Hypothalamus (tissue), 51 donors: ENCODE measurements at regions not wholly inside any gene's neighbourhood (a gene's known extent, or its start where the extent isn't known, plus 50 kb on each side); places are given as distances from the start of the nearest gene placed in this dataset.

Source experiments
- DNase-seq, 51 donors: peaks; one replicate each; lab custom pipeline; 2025; lab: John Stamatoyannopoulos, UW

DNA sequence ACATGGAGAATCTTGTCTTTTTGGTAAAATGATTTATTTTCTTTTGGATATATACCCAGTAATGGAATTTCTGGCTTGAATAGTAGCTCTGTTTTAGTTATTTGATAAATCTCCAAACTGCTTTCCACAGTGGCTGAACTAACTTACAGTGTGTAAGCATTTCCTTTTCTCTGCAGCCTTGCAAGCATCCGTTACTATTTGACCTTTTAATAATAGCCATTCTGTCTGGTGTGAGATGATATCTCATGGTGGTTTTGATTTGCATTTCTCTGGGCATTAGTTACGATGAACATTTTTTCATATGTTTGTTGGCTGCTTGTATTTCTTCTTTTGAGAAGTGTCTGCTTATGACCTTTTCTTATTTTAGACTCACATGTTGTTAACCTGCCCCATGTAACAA is 190.2 kb downstream of the GALR1 start:
- DNase-seq = no peak

DNA sequence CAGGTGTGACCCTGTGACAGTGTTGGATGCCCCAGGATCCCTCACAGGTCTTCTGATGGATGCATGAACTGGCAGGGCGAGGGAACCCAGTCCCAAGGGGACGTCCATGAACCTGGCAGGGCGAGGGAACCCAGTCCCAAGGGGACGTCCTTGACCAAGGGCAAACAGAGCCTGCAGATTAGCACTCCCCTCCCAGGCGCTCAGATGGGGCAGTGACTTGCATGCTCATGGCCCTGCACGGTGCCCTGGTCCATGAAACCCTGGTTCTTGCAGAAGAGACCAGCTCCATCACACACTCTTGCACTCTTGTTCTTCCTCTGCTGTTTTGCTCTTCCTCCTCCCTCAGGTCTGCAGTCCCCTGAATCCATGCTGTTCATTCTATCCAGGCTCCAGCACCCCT is 192.7 kb downstream of the GALR1 start:
- no peak for DNase-seq

DNA sequence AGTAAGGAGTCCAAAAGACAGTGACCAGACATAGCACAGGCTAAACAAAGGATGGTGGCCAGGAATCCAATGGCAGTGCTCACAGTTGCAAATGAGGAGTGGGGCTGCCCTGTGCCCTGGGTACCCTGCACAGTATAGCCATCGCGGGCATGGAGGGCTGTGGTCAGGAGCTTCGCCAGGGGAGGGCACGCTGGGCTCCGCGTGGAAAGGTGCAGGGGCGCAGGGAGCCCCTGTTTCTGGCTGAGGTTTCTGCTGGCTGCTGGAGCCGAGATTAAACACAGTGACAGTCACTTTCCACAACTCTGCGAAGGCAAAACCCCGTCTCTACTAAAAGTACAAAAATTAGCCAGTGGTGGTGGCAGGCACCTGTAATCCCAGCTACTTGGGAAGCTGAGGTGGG is 194.7 kb downstream of the GALR1 start:
- no peak for DNase-seq

DNA sequence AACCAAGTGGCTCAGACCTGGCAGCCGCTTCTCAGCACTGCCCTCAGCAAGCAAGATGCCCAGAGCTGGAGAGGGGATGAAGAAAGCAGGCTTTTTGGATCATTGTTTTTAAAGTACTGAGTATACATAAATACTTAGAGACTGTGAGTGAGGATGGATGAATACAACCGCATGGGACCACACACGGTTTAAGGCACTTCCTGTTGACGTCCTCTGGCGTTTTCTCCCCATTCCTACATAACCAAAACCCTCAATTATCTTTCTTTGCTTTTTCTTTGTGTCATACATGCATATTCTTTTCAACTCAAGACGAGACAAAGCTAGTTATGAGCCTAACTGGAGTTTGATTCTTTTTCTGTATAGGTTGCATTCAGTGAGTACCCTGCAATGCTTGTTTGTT is 198.4 kb downstream of the GALR1 start:
- no peak for DNase-seq

DNA sequence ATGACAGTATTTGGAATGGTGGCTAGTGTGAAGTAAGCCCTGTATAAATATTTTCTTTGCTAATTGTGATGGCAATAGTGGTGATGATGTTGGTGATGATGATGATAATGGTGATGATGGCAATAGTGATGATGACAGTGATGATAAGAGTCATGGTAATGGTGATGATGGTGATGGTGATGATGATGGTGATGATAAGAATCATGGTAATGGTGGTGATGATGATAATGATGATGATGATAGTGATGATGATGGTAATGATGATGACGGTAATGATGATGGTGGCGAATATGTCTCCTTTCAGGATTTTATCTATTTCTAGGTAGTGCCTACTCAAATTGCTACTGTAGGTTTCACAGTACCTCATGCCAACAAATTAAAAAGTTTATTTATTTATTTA is 205.4 kb downstream of the GALR1 start:
- DNase-seq = no peak

DNA sequence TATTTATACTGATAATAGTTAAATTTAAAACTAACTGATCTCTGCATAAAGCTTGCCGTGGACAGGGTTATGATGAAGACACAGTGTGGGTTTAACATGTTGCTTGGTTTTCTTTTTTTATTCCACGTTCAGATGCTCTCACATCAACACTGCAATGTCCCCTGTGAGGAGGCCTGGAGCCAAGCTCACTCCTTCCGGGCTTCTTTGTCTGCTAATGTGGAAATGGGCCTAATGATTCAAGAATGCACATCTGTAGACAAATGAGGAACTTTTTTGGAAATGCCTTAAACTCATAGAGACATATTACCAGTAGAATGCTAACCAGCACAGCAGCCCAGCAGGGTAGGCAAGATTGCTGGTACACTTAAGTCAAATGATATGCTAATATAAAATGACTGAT is 208.0 kb downstream of the GALR1 start:
- no peak for DNase-seq

DNA sequence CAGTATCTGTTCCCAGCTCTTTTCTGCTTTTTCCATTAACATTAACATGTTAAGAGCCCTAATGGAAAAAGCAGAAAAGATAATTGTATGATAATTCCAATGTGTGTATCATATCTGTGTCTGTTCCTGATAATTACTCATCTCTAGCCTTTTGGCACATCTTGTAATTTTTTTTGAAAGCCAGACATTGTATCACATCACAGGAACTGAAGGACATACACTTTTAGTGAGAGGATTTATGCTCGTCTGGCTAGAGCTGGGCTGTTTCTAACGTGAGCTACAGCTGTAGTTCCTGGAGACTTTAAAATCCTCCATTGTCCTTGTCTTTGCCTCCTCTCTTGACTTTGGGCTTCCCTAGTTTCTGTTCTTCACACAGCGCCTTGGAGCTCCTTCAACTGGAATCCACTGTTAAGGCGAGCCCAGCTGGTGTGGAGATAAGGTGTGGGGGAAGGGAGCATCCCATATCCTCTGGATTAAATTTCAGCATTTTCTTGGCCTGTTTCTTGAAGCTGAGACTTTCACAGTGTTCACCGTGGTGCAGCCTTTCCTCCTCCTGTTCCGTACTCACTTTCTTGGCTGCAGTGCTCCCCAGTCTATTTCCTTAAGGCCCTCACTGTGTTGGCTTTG is 211.5 kb downstream of the GALR1 start:
- DNase-seq = no peak

DNA sequence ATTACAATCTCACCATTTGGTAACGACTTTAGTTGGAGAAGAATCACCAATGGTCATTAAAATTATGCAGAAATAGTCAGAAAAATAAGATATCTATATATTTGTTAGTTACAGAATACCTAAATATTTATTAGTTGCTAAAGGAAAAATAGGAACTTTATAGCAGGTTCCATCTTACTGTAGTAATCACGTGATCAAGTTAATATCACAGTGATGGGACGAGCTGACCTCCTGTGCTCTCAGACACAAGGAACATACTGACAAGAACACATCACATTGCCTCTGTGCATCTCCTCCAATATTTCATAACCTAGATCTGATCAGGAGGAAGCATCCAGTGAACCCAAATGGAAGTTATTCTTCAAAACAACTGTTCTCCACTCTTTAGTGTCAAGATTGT is 215.3 kb downstream of the GALR1 start:
- DNase-seq = no peak

DNA sequence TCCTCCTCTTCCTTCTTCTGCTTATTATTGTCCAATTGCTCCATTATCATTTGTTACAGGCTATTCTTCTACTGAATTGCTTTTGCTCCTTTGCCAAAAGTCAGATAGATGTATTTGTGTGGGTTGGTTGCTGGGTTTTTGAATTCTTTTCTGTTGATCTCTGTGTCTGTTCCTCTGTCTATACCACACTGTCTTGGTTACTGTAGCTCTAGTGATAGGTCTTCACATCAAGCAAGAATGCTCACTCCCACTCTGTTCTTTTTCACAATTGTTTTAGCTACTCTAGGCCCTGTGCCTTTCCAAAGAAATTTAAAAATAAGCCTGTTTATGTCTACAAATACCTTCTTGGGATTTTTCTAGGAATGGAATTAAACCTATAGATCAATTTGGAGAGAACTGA is 217.2 kb downstream of the GALR1 start:
- no peak for DNase-seq

DNA sequence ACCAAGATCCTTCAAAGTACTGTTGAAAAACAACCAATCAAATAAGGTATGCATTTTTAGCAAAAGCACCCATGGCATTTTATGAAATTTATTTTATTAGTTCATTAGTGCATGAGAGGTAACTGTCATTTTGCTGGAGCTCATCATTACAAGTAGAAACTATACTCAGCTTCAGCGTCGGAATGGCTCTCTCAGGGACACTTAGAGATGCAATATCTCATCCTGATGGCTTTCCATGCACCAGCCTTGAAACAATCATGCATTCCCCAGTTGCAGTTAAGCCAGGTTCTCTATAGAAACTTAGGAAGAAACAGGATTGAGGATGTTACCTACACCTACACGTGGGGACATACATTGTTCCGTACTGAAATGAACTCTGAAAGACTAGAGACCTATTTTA is 219.5 kb downstream of the GALR1 start:
- DNase-seq = no peak

DNA sequence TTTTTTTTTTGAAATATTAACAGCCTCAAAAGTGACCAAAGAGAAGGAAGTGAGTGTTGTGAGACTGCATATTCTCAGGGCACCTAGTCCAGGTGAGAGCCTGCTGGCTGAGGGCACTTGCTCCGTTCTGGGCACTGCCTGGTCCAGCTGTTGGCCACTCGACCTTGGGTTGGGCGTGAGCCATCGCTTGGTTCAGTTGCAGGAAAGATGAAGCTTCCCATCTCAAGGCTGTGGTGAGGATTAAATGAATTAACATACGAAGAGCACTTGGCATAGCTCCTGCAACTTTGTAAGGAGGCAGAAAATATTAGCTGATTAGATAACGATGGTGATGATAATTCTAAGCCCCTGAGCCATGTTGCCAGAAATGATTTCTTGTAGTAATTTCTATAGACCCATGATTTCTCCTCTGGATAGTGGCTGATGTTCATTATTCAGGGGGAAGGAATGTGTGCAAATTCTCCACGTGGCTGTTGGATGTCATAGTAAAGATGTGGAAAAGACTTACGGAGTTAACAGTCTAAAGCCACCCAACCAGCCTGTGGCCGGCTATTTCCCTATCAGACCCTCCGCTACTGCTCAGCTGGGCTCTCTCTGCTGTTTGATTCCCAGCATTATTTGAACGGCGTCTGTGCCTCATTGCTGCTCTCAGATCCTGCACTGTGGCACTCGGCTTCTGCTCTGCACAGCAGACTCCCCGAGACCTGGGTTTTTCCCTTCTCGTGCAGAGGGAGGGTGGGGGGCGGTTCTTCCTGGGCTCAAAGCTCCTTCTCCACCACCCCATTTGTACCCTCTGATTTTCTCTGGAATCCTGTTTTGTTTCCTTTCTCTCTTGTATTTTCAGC is 221.1 kb downstream of the GALR1 start:
- DNase-seq = no peak

DNA sequence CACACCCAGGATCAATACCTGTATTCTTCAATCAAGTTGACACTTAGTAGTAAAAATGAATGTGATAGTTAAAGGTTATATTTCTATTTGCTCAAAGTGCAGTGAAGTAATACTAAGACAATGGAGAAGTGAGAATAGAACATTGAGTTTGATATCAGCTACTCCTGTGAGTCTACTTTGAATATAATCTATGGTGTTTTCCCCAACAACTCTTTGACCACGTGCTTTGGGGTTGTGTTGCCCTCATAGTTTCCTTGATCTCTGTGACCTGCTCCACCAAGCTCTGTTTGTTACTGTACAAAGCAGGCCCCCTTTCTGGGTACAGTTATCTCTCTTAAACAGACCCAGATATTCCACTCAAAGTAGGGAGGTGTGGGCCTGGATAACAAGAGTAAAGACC is 222.9 kb downstream of the GALR1 start:
- no peak for DNase-seq

DNA sequence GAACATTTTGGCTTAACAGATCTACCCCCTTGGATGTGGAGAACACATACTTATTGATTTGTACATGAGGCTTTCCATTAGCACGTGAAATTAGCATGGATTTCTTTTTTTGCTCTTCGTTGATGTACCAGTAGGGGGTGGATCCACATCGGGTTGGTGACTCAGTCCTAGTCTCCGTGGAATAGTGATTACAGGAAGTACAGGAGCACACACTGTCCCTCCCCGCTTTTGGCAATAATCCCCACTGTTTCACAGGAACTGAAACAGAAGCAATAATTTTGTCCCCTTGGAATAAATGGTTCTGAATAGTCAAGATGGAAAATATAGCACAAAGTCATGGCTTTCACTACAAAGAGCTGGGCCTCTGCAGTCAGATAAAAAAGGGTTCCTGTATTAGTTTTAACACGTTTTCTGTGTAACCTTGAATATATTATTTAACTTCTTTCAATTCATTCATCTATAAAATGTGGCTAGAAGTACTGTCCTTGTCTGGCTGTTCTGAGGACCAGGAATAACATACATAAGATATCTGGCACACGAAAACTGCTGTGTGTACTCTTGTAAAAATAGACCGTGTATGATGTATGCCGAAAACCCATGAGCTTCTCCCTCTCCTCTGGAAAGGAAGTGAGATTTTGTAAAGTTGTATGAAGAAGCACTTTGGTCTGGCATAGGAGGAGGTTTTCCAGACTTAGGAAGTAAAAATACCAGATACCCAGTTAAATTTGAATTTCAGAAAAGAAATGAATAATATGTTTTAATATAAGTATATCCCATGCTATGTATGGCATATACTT is 229.2 kb downstream of the GALR1 start:
- peak in 4 of 51 donors; percentile 4 to 32 (median 15) for DNase-seq

DNA sequence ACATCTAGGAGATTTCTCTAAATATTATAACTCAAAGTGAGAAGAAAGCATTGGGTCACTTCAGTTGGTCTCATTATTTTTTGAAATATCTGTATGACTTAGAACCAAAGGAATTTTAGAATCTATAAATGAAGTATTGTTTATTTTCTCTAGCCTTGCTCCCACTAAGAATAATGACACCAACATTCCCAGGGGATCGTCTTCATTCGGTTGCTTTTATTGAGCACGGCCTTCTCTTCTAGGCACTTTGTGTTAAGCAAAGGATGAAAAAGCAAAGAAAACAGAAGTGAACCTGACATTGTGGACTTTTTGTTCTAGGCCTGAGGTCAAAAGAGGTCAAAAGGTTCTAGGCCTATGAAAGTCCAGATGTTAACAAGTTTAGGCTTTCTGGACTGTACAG is 231.9 kb downstream of the GALR1 start:
- no peak for DNase-seq

DNA sequence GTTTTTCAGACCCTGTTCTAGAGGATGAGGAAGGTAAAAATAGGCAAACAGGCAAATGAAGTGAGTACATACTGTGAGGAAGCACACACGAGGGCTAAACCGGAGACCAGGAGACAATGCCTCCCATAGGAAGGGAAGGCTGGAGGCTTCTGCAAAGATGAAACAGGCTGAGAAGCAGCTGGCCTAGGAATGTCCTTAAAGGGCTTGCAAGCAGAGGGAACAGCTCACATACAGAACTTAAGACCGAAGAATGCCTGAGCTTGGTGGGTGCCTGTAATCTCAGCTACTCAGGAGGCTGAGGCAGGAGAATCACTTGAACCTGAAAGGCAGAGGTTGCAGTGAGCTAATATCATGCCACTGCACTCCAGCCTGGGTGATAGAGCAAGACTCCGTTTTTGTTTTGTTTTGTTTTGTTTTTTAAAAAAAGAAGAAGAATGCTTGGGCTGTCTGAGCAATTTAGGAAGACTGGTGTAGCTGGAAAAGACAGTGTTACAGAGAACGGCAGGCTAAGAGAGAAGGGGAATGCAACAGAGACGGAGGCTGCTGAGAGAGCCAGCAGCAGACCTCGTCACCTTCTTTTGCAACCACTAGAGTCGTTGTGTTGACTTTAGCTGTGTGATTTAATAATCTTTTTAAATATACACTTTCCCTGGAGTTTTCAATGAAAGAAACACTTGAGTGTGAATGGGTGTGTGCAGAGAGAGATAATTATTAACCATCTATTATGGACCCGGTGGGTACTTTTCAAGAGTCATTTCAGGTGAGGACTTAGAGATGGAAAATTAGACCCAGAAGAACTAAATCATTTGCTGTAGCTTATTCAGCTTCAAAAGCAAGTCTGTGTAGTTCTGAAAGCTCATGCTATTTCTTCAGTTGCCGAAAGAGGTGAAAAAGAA is 232.8 kb downstream of the GALR1 start:
- no peak for DNase-seq

DNA sequence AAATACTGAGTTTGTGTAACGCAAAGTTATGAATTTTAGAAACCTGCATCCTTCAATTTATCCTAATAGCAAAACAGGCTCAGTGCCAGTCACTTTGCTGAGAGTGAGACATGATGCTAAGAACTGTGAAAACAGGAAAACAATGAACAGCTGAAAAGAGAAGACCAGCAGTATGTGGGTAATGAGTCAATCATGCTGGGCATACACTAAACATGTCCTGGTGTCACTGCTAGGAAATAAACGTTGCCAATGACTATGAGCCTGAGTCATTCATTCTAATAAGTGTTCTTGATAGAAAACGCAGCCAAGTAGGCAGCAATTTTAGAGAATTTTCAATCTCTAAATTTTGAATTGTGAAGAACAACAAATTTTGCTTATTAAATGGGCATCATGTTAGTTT is 237.3 kb downstream of the GALR1 start:
- DNase-seq = no peak

DNA sequence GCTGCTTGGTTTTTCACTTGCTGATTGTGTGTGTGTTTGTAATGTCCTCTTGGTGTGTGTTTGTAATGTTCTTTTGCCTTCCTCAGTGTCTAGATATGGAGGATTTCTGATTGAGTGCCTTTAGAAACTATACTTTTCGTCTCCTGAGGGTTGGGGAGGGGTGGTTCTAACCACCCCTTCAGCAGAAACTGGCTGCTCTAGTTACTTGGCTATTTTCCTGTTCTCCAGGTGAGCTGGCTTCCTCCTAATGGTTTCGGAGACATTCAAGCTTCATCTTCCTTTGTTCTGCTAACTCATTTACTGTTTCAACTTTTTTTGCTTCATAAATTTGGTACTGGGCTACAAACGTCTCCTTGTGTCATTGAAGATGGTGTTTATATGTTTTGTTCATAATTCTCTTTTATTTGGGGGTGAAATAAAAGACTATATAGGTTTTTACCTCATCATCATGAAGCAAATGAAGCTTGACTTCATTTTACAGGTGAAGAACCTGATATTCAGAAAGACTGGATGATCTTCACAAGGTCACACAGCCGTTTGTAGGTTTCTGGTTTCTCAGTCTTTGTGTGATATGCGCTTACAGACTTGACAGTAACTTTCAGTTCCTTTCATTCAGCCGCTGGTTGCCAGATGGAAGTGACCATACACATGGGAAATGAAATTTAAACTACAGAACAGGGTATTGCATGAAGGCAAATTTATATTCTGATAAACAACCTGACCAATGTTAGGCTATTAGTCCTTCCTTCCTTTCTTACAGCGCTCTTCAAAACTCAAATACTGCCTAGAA is 238.5 kb downstream of the GALR1 start:
- DNase-seq = no peak

DNA sequence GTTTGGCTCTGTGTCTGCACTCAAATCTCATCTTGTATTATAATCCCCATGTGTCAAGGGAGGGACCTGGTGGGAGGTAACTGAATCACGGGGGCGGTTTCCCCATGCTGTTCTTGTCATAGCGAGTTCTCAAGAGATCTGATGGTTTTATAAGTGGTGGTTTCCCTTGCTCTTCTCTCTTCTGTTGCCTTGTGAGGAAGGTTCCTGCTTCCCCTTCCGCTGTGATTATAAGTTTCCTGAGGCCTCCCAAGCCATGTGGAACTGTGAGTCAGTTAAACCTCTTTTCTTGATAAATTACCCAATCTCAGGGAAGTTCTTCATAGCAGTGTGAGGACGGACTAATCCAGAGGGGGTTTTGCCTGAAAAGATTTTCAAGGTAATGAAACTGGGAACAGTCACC is 245.4 kb downstream of the GALR1 start:
- no peak for DNase-seq

DNA sequence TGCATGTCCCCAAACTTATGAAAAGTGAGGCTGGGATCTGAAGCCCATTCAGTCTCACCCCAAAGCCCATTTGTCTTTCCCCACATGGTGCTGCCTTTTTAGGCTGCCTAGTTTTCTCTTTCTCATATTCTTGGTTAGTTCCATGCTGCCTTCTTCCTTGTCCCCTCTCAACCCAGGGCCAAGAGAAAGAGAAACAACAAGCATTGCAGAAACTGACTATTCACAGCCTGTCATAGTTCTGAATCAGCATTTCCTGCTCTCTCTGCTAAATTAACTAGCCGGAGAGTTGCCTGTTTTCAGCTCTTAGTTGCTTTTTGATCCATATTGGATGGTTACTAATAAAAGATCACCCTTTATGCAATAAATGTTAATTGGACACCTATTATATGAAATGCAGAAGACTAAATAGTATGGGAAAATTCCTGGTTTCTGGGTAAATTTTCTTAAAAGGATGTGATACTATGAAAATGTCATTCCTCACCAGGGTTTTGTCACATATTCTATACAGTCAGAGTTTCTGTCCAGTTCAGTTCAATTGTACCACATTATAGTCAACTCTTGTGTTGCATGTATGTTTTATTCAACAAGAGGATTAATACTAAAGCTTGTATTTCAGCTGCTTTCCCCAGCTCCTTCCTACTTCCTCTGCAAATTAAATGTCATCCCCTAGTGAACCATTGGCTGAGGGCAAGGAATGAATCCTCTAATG is 246.5 kb downstream of the GALR1 start:
- DNase-seq = no peak
